NCI-H128 (cell line): ENCODE measurements at regions not wholly inside any gene's neighbourhood (a gene's known extent, or its start where the extent isn't known, plus 50 kb on each side); places are given as distances from the start of the nearest gene placed in this dataset.
"Not testable (repeated sequence)": the region's sequence is repeated elsewhere in the genome, so short reads cannot be mapped to it uniquely, and the experiment has no call there.

ENCODE experiments used
- DNase-seq: peaks from one replicate; lab custom pipeline; 2025; ENCODE audit not compliant: unreplicated experiment; lab: John Stamatoyannopoulos, UW

DNA sequence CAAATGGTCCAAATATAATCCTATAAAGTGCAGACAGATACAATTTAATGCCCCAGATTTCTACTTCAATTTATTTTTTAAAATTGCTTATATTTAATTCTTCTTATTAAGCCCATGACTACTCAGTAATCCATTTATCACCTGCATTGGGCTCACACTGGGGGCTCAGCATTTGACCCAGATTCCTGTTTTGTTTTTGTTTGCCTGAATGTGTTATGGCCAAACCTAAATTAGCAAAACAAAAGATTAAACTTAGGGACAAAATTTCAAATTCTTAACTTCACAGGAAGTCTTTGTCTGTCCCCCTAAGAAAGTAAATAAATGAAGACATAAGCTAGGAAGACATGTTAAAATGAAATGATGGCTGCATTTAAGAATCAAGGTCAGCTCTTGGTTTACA is 322.3 kb downstream of the RMST start:
- DNase-seq, result no peak

DNA sequence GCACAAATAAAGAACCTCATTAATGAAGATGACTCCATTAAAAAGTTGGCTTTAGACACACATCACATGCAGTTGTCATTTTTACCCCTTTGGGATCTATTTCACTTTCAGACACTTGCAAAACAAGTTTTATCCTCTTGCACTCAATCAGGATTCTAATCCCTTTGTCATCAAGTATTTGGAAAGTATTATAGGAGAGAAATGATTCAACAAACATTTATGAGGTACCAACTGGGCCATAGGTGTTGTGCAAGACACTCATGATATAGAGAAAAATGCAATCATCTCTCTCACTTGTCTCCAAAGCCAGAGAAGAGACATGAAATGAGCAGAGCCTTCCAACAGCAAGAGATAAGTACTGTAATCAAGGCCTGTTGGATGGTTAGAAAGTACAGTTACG is 327.7 kb downstream of the RMST start:
- DNase-seq, result no peak

DNA sequence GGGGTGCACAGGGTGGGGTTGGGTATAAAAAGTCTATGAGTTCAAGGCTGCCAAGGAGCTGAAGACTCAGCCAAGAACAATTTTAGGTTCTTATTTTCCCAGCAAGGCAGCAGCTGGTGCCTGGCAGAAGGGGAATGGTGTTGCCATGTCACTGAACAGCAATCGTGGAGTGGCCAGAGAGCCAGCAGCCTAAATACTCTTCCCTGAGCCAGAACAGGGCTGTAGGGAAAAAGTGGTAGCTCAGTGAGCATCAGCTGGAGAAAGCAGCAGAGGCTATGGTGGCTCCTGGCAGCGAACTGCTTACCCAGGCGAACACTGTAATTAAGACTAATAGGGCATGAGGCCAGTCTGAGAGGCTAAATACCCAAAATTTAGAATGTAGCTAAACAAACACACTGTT is 334.9 kb downstream of the RMST start:
- DNase-seq, result no peak

DNA sequence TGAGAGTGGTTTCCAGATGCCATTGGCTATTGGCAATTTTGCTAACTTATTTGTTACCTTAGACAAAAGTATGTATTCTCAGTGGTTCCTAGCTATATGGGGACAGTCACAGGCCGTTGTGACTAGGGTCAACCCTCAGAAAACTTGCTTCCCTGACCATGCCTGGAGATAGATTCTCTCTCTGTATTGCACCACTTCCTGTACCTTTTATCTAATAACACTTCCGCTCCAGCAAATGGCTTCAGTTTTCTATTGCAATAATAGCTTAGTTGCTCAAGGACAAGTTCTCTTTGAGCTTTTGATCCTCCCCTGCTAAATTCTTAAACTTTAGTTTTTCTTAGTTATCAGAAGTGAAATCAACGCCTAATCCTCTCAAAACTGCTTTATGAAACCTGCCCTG is 338.0 kb downstream of the RMST start:
- DNase-seq, result no peak

GRCh38 chr12:97801471-97802059 is 339.0 kb downstream of the RMST start:
- DNase-seq, result no peak

GRCh38 chr12:97805146-97805545 is 342.5 kb downstream of the RMST start:
- DNase-seq, result no peak

- no peak for DNase-seq
Observed at GRCh38 chr12:97813301-97813700, 350.7 kb downstream of the RMST start.

GRCh38 chr12:97821806-97822205 is 359.2 kb downstream of the RMST start:
- DNase-seq, result no peak

- no peak for DNase-seq
Observed at GRCh38 chr12:97835541-97835940, 372.9 kb downstream of the RMST start.

DNA sequence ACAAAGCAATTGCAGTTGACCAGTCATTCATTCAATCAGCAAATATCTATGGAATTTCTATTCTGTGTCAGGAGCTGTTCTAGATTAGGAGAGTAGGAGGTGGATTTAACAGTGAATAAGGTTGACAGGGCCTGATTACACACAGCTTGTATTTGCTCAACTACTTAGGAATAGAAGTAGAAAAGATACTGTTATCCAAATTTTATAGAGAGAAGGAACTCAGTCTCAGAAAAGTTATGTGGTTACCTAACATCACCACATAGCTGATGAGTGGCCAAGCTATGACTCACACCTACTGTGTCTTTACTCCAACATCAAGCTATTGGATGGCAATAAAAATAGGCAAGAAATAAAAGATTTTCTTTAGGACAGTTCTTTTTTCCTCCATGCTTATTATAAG is 374.8 kb downstream of the RMST start:
- no peak for DNase-seq

- DNase-seq, result no peak
Observed at GRCh38 chr12:97848051-97848450, 385.4 kb downstream of the RMST start.

- DNase-seq, result no peak
Observed at GRCh38 chr12:97854477-97854876, 391.9 kb downstream of the RMST start.

- no peak for DNase-seq
Observed at GRCh38 chr12:97862072-97862471, 399.5 kb downstream of the RMST start.

- no peak for DNase-seq
Observed at GRCh38 chr12:97875064-97875463, 412.5 kb downstream of the RMST start.

GRCh38 chr12:97876780-97877179 is 414.2 kb downstream of the RMST start:
- DNase-seq, result no peak

- DNase-seq, result no peak
Observed at GRCh38 chr12:97877404-97877803, 414.8 kb downstream of the RMST start.

- no peak for DNase-seq
Observed at GRCh38 chr12:97886511-97887176, 424.0 kb downstream of the RMST start.

GRCh38 chr12:97897881-97898280 is 435.3 kb downstream of the RMST start:
- DNase-seq, result not testable (repeated sequence)

DNA sequence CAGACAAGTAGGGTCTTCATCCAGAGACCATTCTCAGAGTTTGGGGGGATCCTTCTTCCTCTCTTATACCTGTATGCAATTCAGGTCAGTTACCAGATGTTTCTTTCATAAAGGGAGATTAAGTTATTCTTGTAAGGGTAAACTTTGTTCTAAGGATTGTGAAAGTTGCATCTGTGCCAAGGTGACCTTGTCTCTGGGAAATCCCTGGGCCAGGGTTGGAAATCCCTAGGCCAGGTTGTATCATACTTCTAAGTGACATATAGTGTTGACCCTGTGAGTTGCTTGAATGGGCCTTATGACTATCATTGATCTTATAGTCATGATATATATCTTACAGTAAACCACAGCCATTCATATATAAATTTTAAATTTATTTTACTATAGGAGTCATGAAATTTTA is 436.9 kb downstream of the RMST start:
- no peak for DNase-seq

GRCh38 chr12:97899956-97900355 is 437.4 kb downstream of the RMST start:
- no peak for DNase-seq

GRCh38 chr12:97903356-97903755 is 440.8 kb downstream of the RMST start:
- no peak for DNase-seq

DNA sequence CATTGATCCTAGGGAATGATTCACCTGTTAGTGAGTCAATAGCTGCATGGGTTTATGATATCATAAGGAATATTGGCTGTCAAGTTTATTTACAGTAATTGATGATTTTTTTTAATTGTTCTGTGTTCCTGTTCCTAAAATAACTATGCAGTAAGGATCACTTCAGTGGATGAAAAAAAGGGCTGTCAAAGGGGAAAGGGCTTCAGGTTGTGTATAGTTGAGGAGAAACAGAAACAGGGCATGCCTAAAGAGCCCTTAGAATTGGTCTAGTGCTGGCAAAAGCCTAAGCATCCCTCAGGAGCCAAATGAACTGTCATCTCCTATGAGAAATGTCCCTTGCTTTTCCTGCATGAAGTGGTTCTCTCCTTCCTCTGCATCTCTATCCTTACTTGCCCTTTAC is 444.9 kb downstream of the RMST start:
- DNase-seq, result no peak

DNA sequence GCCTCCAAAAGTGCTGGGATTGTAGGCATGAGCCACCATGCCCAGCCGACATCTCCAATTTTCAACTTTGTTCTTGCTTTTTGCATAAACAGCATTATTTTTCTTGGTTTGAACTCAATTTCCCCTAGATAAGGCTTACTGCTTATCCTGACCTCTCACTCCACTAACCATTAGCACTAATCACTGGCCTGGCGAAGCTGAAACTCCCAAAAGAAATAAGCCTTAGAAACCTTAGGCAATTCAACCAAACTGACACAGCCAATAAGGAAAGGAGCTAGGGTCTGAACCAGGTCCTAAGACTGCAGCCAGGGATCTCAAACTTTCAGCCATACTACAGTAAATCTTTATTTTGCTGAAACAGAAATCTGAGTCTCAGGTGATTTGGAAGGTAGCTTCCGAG is 448.0 kb downstream of the RMST start:
- DNase-seq, result no peak
